Upper lobe of left lung (tissue), 6 donors: ENCODE measurements at regions not wholly inside any gene's neighbourhood (a gene's known extent, or its start where the extent isn't known, plus 50 kb on each side); places are given as distances from the start of the nearest gene placed in this dataset.
"Not testable (repeated sequence)": the region's sequence is repeated elsewhere in the genome, so short reads cannot be mapped to it uniquely, and the experiment has no call there.

ENCODE experiments used
- ATAC-seq, 2 donors: fragments of 200-7000 bp; cut with Tn5 transposase; one replicate each; pipeline ENCODE4 v1.9.1; 2022; ENCODE audit warnings: mild to moderate bottlenecking in 2 of 2, moderate library complexity in 2 of 2; ENCODE audit not compliant: low FRiP score in 2 of 2
- DNase-seq, 2 donors: peaks; one replicate each; pipeline ENCODE4 v3.0.0-alpha.2; 2019 to 2020
- H3K27ac ChIP-seq, 4 donors: fragments of 200-600 bp; sonication (generic); one replicate each; pipeline ENCODE4 v1.5.1; 2016 to 2019
- H3K27me3 ChIP-seq, 4 donors: fragments of 200-600 bp; sonication (generic); one replicate each; pipeline ENCODE4 v1.5.1; 2017 to 2019
- H3K36me3 ChIP-seq, 4 donors: fragments of 200-600 bp; sonication (generic); one replicate each; pipeline ENCODE4 v1.5.1; 2016 to 2019
- H3K4me1 ChIP-seq, 4 donors: fragments of 200-600 bp; sonication (generic); one replicate each; pipeline ENCODE4 v1.5.1; 2018 to 2019
- H3K4me3 ChIP-seq, 4 donors: fragments of 200-600 bp; sonication (generic); one replicate each; pipeline ENCODE4 v1.5.1; 2017 to 2019; ENCODE audit warnings: mild to moderate bottlenecking in 2 of 4, moderate library complexity in 1 of 4
- H3K9me3 ChIP-seq, 4 donors: fragments of 200-600 bp; sonication (generic); one replicate each; pipeline ENCODE4 v1.5.1; 2018 to 2019
- EP300 ChIP-seq, 4 donors: sonication (generic); formaldehyde crosslinking; IDR thresholded peaks; one replicate each; pipeline ENCODE4 v1.5.1; 2017; ENCODE audit warnings: antibody characterized with exemption in 4 of 4, control low read depth in 2 of 4
- POLR2A ChIP-seq, 4 donors: fragments of 450-650 bp; IDR thresholded peaks; one replicate each; pipeline ENCODE4 v1.5.1; 2016 to 2017; ENCODE audit warnings: antibody characterized with exemption in 4 of 4, mild to moderate bottlenecking in 2 of 4
- POLR2AphosphoS5 ChIP-seq, 2 donors: sonication (generic); formaldehyde crosslinking; IDR thresholded peaks; one replicate each; pipeline ENCODE4 v1.5.1; 2017; ENCODE audit warnings: antibody characterized with exemption in 2 of 2
- WGBS, 2 donors: methylation state at CpG; one replicate each; pipeline ENCODE4 v1.1.5; 2017 to 2018; 5-methylcytosine and 5-hydroxymethylcytosine counted together
- TF ChIP-seq, protein P1 (sequence below), 6 experiments: fragments of 450-650 bp in 4 of 6; fragments of 200-600 bp in 2 of 6; sonication (generic) in 2 of 6; IDR thresholded peaks; one replicate each; pipeline ENCODE4 v1.5.1; 2016 to 2019; ENCODE audit warnings: antibody characterized with exemption in 6 of 6
- donor health status: DM: no; HTN: no; CAD: no; lungs with moderate emphysema.
- donor health status: DM: no; HTN: yes; CAD: no; lungs with severe emphysema.

DNA sequence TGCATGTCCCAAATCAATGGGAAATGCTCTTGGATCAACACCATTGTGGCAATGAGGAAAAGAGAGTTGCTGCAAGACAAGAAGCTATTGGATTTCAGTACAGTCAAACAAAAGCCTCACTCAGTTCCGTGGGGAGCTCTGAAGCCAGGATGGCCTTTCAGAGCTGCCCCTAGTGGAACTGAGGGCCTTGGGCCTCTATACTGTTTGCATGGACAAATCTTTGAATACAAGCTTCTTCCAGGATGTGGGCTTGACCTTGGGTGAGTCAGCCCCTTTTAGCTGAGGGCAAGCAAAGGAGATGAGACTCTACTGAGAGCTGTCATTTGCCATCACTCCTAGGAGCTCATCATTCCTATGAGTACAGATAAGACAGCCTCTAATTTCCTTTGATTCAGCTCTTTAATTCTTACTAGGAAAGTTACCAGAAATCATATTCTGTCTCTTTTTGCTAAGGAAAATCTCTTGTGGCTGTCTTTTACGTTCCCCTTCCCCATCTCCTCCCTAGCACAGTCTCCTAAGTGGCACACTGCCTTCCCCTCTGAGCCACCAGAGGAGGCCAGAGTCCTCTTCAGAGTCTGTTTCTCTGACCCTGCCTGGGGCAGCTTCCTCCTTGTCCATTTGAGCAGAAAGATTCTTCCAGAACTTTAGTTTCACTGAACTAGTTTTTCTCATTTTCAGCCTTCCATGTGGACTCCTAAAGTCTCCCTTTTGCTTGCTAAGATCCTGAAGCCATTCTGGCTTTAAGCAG lies 168.8 kb upstream of the POC5 start:
- Histone ChIP-seq H3K27me3 (no peaks in the 10 kb centered on the region), H3K36me3 (no peaks in the 10 kb centered on the region), H3K4me1 (no peaks in the 10 kb centered on the region), H3K9me3 (no peaks in the 10 kb centered on the region), H3K27ac (no peak overlapping the region), H3K4me3 (no peak overlapping the region)
- ATAC-seq, result no peak
- TF ChIP-seq POLR2AphosphoS5 (IDR thresholded peaks at IDR 0.05) (no peak), POLR2A (IDR thresholded peaks at IDR 0.05) (no peak), EP300 (IDR thresholded peaks at IDR 0.05) (no peak)
- TF ChIP-seq, protein P1, sequence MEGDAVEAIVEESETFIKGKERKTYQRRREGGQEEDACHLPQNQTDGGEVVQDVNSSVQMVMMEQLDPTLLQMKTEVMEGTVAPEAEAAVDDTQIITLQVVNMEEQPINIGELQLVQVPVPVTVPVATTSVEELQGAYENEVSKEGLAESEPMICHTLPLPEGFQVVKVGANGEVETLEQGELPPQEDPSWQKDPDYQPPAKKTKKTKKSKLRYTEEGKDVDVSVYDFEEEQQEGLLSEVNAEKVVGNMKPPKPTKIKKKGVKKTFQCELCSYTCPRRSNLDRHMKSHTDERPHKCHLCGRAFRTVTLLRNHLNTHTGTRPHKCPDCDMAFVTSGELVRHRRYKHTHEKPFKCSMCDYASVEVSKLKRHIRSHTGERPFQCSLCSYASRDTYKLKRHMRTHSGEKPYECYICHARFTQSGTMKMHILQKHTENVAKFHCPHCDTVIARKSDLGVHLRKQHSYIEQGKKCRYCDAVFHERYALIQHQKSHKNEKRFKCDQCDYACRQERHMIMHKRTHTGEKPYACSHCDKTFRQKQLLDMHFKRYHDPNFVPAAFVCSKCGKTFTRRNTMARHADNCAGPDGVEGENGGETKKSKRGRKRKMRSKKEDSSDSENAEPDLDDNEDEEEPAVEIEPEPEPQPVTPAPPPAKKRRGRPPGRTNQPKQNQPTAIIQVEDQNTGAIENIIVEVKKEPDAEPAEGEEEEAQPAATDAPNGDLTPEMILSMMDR (IDR thresholded peaks at IDR 0.05), result no peak
- DNase-seq, result no peak
- WGBS, 2 donors, result 65 to 70% methylated on average over 2 of the region's 2 CpGs

DNA sequence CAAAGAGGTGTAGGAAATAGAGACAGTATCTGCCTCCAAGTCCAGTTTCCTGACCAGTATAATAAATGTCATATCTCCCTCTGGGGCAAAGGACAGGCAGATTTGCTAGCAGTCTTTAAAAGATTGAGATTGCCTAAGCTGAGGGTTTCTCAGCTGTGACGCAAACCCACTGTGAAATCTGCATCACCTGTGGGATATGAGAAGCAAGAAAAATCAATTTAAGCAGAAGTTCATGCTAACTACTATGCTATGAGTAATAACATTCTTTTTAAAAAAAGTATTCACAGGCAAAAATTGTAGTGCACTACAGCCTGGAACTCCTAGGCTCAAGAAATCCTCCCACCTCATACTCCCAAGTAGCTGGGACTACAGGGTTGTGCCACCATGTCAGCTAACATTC lies 168.1 kb upstream of the POC5 start:
- ATAC-seq (no peak), DNase-seq (no peak)
- H3K9me3 ChIP-seq, result peaks cover 0 to 4% (median under 1%) of the 10 kb centered on the region in 4 donors
- no peak overlapping the region for H3K27ac ChIP-seq
- no peaks in the 10 kb centered on the region for H3K27me3 ChIP-seq
- H3K36me3 ChIP-seq, result no peaks in the 10 kb centered on the region
- no peaks in the 10 kb centered on the region for H3K4me1 ChIP-seq
- no peak overlapping the region for H3K4me3 ChIP-seq
- TF ChIP-seq POLR2A (IDR thresholded peaks at IDR 0.05), result no peak
- TF ChIP-seq EP300 (IDR thresholded peaks at IDR 0.05), result no peak
- no peak for TF ChIP-seq POLR2AphosphoS5 (IDR thresholded peaks at IDR 0.05)
- TF ChIP-seq, protein P1 (IDR thresholded peaks at IDR 0.05), result no peak
- 74 to 81% methylated on average over 1 of the region's 1 CpG for WGBS, 2 donors

DNA sequence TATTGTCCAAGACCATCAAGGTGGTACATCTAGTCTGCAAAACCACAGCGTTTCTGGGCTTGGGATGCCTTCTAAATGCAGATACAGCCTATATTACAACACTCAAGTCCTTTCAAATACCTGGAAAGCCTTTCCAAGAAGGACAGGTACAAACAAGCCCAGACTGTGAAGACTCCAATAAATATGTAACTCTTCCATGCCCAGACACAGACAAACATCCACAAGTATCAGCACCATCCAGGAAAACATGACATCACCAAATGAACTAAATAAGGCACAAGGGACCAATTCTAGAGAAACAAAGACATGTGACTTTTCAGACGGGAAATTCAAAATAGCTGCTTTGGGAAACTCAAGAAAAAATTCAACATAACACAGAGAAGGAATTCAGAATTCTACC lies 152.7 kb upstream of the POC5 start:
- WGBS, 2 donors, result 83 to 85% methylated on average over 2 of the region's 2 CpGs
- no peak overlapping the region for H3K27ac ChIP-seq
- H3K27me3 ChIP-seq, result no peaks in the 10 kb centered on the region

DNA sequence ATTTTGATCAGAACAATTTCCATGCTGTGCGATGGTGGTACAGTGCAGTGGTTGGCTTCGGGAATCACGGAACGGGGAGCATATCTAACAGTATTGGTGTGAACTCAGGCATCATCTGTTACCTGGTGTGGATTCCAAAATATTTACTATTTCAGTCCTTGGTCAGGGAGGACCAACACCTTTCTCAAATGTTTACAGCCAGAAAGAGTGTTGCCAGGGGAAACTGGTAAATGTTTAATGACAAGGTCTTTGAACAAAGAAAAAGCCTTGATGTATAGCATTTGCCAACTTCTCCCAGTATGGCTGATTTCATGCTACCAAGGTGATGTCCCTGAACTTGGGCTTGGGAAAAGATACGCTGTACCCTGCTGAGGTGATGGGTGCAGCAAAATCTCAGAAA lies 145.6 kb upstream of the POC5 start:
- no peaks in the 10 kb centered on the region for H3K4me1 ChIP-seq
- TF ChIP-seq POLR2A (IDR thresholded peaks at IDR 0.05), result no peak
- no peak for TF ChIP-seq POLR2AphosphoS5 (IDR thresholded peaks at IDR 0.05)
- TF ChIP-seq, protein P1 (IDR thresholded peaks at IDR 0.05), result no peak
- TF ChIP-seq EP300 (IDR thresholded peaks at IDR 0.05), result no peak
- ATAC-seq, result no peak
- 90 to 91% methylated on average over 5 of the region's 5 CpGs for WGBS, 2 donors
- no peak overlapping the region for H3K4me3 ChIP-seq
- H3K27me3 ChIP-seq, result no peaks in the 10 kb centered on the region
- no peaks in the 10 kb centered on the region for H3K9me3 ChIP-seq
- H3K36me3 ChIP-seq, result no peaks in the 10 kb centered on the region
- DNase-seq, result no peak
- no peak overlapping the region for H3K27ac ChIP-seq

More for the DNA sequence above, 152.7 kb upstream of the POC5 start:
- DNase-seq, result no peak
- no peaks in the 10 kb centered on the region for H3K36me3 ChIP-seq
- ATAC-seq, result no peak
- TF ChIP-seq, protein P1 (IDR thresholded peaks at IDR 0.05), result no peak
- TF ChIP-seq EP300 (IDR thresholded peaks at IDR 0.05), result no peak
- TF ChIP-seq POLR2A (IDR thresholded peaks at IDR 0.05), result no peak
- TF ChIP-seq POLR2AphosphoS5 (IDR thresholded peaks at IDR 0.05), result no peak
- H3K9me3 ChIP-seq, result no peaks in the 10 kb centered on the region
- no peak overlapping the region for H3K4me3 ChIP-seq
- H3K4me1 ChIP-seq, result no peaks in the 10 kb centered on the region

DNA sequence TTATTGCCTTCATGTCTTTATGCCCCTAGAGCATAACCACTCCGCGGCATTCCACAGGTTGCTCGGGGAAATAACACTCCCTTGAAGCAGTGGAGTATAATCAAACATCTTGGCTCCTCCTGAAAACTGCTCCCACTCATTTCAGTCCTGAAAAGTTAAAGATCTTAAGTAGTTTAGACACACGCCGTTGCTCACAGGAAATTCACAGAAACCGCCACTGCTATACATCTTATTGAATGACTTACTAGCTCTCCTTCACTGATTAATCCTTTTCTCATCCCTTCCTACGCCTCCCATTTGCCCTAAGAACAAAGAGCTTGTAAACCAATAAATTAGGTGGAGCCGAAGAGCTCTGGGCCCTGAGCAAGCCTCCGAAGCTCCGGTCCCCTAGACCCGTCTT lies 142.4 kb upstream of the POC5 start:
- H3K9me3 ChIP-seq, H3K4me1 ChIP-seq, H3K27me3 ChIP-seq, DNase-seq, H3K36me3 ChIP-seq, H3K4me3 ChIP-seq, ATAC-seq, H3K27ac ChIP-seq: not testable (repeated sequence)
- 77 to 89% methylated on average over 11 of the region's 11 CpGs for WGBS, 2 donors
